ENCODE measurements at regions not wholly inside any gene's neighbourhood (a gene's known extent, or its start where the extent isn't known, plus 50 kb on each side); places are given as distances from the start of the nearest gene placed in this dataset.

DNA sequence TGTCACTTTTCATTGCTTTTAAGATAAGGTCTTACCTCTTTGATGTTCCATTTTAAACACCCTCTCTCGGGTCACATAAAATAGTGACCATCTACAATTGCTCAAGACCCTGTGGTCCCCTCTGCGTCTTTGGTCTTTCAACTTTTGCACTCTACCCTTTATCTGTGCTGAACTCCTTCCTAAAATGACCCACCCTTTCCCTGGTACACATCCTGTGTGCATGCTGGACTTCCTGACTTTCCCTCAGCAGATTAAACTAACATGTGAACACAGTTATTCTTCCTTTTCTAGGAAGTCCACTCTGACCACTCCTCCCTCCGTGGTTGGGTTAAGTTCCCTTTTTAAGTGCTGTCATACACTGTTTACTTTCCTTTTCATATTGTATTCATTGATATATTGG lies 414.2 kb downstream of the GABRB3 start:
- BruUV-seq (replicated peaks): no TSS peak
- Mint-ChIP-seq H3K27ac (ENCODE audit: low read depth, unreplicated experiment) (no peak overlapping the region), H3K4me1 (ENCODE audit: insufficient read depth, unreplicated experiment) (no peaks in the 10 kb centered on the region), H3K27me3 (ENCODE audit: insufficient read depth, unreplicated experiment) (no peaks in the 10 kb centered on the region), H3K4me3 (ENCODE audit: unreplicated experiment) (no peak overlapping the region), H3K9me3 (ENCODE audit: unreplicated experiment) (peaks cover 41% of the 10 kb centered on the region), H3K36me3 (ENCODE audit: insufficient read depth, unreplicated experiment) (no peaks in the 10 kb centered on the region)
- intact Hi-C loops (cut with micrococcal nuclease): no loop called here
- ChIA-PET CTCF (no interaction called here), POLR2A (no interaction called here)
- DNase-seq (ENCODE audit: unreplicated experiment): no peak
- TF ChIP-seq, protein P1, sequence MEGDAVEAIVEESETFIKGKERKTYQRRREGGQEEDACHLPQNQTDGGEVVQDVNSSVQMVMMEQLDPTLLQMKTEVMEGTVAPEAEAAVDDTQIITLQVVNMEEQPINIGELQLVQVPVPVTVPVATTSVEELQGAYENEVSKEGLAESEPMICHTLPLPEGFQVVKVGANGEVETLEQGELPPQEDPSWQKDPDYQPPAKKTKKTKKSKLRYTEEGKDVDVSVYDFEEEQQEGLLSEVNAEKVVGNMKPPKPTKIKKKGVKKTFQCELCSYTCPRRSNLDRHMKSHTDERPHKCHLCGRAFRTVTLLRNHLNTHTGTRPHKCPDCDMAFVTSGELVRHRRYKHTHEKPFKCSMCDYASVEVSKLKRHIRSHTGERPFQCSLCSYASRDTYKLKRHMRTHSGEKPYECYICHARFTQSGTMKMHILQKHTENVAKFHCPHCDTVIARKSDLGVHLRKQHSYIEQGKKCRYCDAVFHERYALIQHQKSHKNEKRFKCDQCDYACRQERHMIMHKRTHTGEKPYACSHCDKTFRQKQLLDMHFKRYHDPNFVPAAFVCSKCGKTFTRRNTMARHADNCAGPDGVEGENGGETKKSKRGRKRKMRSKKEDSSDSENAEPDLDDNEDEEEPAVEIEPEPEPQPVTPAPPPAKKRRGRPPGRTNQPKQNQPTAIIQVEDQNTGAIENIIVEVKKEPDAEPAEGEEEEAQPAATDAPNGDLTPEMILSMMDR (IDR thresholded peaks at IDR 0.05; ENCODE audit: unreplicated experiment): no peak

DNA sequence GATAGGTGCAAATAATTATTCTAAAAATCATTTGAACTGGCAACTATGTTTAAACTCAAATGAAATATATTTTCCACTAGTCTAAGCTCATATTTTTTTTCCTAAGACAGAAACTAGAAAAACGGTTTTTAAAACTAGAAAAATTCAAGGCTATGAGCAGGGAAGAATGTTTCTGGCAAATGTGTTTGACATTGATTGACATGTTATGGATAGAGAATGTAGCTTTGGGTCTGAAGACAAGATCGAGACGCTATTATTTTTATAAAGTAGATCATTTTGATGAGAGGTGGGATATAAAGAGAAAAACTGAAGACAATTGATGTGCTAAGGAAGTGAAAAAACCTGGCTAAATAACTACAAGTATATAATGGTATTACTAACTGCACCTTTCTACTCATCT lies 415.2 kb downstream of the GABRB3 start:
- ChIA-PET CTCF (interaction anchor here (0.6 kb wide), 1 partner anchor 1349 kb away, joined by 6 read pairs; no protein-coding TSS in a partner anchor), POLR2A (no interaction called here)
- BruUV-seq (replicated peaks): no TSS peak
- TF ChIP-seq, protein P1 (IDR thresholded peaks at IDR 0.05; ENCODE audit: unreplicated experiment): no peak
- Mint-ChIP-seq H3K27ac (ENCODE audit: low read depth, unreplicated experiment) (no peak overlapping the region), H3K9me3 (ENCODE audit: unreplicated experiment) (peaks cover 31% of the 10 kb centered on the region), H3K4me3 (ENCODE audit: unreplicated experiment) (no peak overlapping the region), H3K4me1 (ENCODE audit: insufficient read depth, unreplicated experiment) (no peaks in the 10 kb centered on the region), H3K27me3 (ENCODE audit: insufficient read depth, unreplicated experiment) (no peaks in the 10 kb centered on the region), H3K36me3 (ENCODE audit: insufficient read depth, unreplicated experiment) (peaks cover 5% of the 10 kb centered on the region)
- intact Hi-C loops (cut with micrococcal nuclease): no loop called here
- DNase-seq (ENCODE audit: unreplicated experiment): no peak

DNA sequence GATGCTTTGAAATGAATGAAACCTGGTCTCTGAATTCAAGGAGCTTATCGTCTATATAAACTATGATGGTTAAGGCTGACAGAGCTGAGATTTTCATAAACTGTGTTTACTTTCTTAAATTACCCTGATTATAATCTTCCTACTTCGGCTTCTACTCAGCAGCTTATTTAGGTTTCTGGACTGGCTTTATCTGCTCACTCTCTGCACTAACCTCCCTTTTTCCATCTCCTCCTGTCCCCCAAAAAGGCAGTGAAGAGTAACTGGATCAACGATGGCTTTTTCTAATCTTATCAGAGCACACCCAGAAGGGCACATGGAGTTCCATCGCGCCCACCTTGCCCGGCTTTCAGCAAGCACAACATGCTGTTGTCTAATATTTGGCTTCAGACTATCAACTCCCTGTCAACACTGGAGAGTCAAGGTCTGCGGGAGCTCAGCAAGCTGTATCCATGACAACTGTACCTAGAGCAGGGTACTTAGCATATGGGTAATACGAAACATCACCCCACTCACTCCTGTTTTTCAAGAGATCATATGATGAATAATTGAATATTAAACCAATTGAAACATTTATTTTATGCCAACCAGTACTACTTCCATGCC lies 417.3 kb downstream of the GABRB3 start:
- H3K27ac Mint-ChIP-seq (ENCODE audit: low read depth, unreplicated experiment): no peak overlapping the region
- DNase-seq (ENCODE audit: unreplicated experiment): no peak
- H3K4me1 Mint-ChIP-seq (ENCODE audit: insufficient read depth, unreplicated experiment): no peaks in the 10 kb centered on the region
- H3K4me3 Mint-ChIP-seq (ENCODE audit: unreplicated experiment): no peak overlapping the region
- H3K36me3 Mint-ChIP-seq (ENCODE audit: insufficient read depth, unreplicated experiment): peaks cover 5% of the 10 kb centered on the region
- TF ChIP-seq, protein P1 (IDR thresholded peaks at IDR 0.05; ENCODE audit: unreplicated experiment): no peak
- H3K27me3 Mint-ChIP-seq (ENCODE audit: insufficient read depth, unreplicated experiment): no peaks in the 10 kb centered on the region
- BruUV-seq (replicated peaks): no TSS peak
- intact Hi-C loops (cut with micrococcal nuclease): no loop called here
- POLR2A ChIA-PET: no interaction called here
- CTCF ChIA-PET: no interaction called here
- H3K9me3 Mint-ChIP-seq (ENCODE audit: unreplicated experiment): peaks cover 26% of the 10 kb centered on the region

DNA sequence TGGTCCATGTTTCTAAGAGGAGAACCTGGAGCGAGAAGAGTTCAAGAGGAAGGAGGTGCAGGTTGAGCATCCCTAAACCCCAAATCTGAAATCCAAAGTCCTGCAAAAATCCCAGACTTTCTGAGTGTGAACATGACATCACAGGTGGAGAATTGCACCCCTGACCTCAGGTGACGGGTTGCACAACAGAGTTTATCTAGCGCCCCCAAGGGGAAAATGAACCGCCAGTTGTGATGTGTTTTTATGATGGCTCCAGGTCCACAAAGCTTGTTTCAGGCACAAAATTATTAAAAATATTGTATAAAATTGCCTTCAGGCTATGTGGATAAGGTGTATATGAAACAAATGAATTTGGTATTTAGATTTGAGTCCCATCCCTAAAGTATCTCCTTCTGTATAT lies 420.0 kb downstream of the GABRB3 start:
- POLR2A ChIA-PET: no interaction called here
- intact Hi-C loops (cut with micrococcal nuclease): no loop called here

More for the DNA sequence above, 420.0 kb downstream of the GABRB3 start:
- no peak overlapping the region for H3K4me3 Mint-ChIP-seq (ENCODE audit: unreplicated experiment)
- DNase-seq (ENCODE audit: unreplicated experiment): no peak
- H3K4me1 Mint-ChIP-seq (ENCODE audit: insufficient read depth, unreplicated experiment): no peaks in the 10 kb centered on the region
- no TSS peak for BruUV-seq (replicated peaks)
- H3K27ac Mint-ChIP-seq (ENCODE audit: low read depth, unreplicated experiment): no peak overlapping the region
- CTCF ChIA-PET: no interaction called here
- peaks cover 28% of the 10 kb centered on the region for H3K9me3 Mint-ChIP-seq (ENCODE audit: unreplicated experiment)
- TF ChIP-seq, protein P1 (IDR thresholded peaks at IDR 0.05; ENCODE audit: unreplicated experiment): no peak
- no peaks in the 10 kb centered on the region for H3K27me3 Mint-ChIP-seq (ENCODE audit: insufficient read depth, unreplicated experiment)
- peaks cover 5% of the 10 kb centered on the region for H3K36me3 Mint-ChIP-seq (ENCODE audit: insufficient read depth, unreplicated experiment)

All from MCF 10A (cell line).